Suprapubic skin (tissue), 3 donors: ENCODE measurements at regions not wholly inside any gene's neighbourhood (a gene's known extent, or its start where the extent isn't known, plus 50 kb on each side); places are given as distances from the start of the nearest gene placed in this dataset.

Experiments
- EP300 ChIP-seq: sonication (generic); formaldehyde crosslinking; IDR thresholded peaks from one replicate; pipeline ENCODE4 v1.6.1; 2017; ENCODE audit warnings: antibody characterized with exemption
- POLR2A ChIP-seq, 2 donors: fragments of 450-650 bp; IDR thresholded peaks; one replicate each; pipeline ENCODE4 v1.6.1; 2017; ENCODE audit warnings: antibody characterized with exemption in 2 of 2, mild to moderate bottlenecking in 2 of 2, moderate library complexity in 2 of 2
- TF ChIP-seq, protein P1 (sequence below), 2 donors: fragments of 200-600 bp in 1 of 2; fragments of 450-650 bp in 1 of 2; sonication (generic) in 1 of 2; IDR thresholded peaks; one replicate each; pipeline ENCODE4 v1.5.1; 2016 to 2019; ENCODE audit warnings: antibody characterized with exemption in 2 of 2, mild to moderate bottlenecking in 1 of 2, moderate library complexity in 1 of 2

DNA sequence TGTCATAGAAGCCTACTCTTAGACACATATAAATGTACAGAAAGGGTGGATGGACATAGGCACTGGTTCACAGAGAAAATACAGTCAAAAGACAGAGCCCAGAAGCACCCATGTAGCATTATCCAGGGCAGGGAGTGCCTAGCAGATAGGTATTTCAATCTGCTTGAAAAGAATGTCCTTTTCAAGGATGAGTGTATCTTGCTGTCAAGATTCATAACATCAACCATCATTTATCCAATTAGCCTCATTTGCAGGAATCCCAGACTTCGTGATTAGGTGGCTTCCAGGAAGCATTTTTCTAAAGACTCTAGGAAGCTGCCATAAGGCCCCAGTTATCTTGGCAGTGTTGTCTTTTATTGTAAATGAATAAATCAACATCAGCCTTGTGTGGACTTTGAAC, 55.6 kb downstream of the SCN11A start:
- TF ChIP-seq, protein P1, sequence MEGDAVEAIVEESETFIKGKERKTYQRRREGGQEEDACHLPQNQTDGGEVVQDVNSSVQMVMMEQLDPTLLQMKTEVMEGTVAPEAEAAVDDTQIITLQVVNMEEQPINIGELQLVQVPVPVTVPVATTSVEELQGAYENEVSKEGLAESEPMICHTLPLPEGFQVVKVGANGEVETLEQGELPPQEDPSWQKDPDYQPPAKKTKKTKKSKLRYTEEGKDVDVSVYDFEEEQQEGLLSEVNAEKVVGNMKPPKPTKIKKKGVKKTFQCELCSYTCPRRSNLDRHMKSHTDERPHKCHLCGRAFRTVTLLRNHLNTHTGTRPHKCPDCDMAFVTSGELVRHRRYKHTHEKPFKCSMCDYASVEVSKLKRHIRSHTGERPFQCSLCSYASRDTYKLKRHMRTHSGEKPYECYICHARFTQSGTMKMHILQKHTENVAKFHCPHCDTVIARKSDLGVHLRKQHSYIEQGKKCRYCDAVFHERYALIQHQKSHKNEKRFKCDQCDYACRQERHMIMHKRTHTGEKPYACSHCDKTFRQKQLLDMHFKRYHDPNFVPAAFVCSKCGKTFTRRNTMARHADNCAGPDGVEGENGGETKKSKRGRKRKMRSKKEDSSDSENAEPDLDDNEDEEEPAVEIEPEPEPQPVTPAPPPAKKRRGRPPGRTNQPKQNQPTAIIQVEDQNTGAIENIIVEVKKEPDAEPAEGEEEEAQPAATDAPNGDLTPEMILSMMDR (IDR thresholded peaks at IDR 0.05) = no peak
- TF ChIP-seq POLR2A (IDR thresholded peaks at IDR 0.05) (no peak), EP300 (no peak)
